Uterus (tissue), 3 donors: ENCODE measurements at regions not wholly inside any gene's neighbourhood (a gene's known extent, or its start where the extent isn't known, plus 50 kb on each side); places are given as distances from the start of the nearest gene placed in this dataset.
"Not testable (repeated sequence)": the region's sequence is repeated elsewhere in the genome, so short reads cannot be mapped to it uniquely, and the experiment has no call there.

Experiments used
- DNase-seq, 2 donors: peaks; one replicate each; pipeline ENCODE4 v3.0.0-alpha.2; 2019 to 2020
- H3K27ac ChIP-seq, 2 donors: fragments of 200-600 bp; sonication (generic); 1 replicate in 1 of 2; 2 replicates in 1 of 2; pipeline ENCODE4 v1.5.1; 2016 to 2018
- H3K27me3 ChIP-seq, 2 donors: fragments of 200-600 bp; sonication (generic); one replicate each; pipeline ENCODE4 v1.5.1; 2018 to 2019; ENCODE audit warnings: control low read depth in 1 of 2
- H3K36me3 ChIP-seq, 2 donors: fragments of 200-600 bp; sonication (generic); one replicate each; pipeline ENCODE4 v1.5.1; 2019; ENCODE audit warnings: control low read depth in 1 of 2
- H3K4me1 ChIP-seq, 2 donors: fragments of 200-600 bp; sonication (generic); one replicate each; pipeline ENCODE4 v1.5.1; 2018 to 2019; ENCODE audit warnings: control low read depth in 1 of 2
- H3K4me3 ChIP-seq, 2 donors: fragments of 200-600 bp; sonication (generic); 1 replicate in 1 of 2; 2 replicates in 1 of 2; pipeline ENCODE4 v1.5.1; 2018 to 2019; ENCODE audit warnings: mild to moderate bottlenecking in 1 of 2
- H3K9me3 ChIP-seq, 2 donors: fragments of 200-600 bp; sonication (generic); one replicate each; pipeline ENCODE4 v1.5.1; 2019; ENCODE audit warnings: control low read depth in 1 of 2
- CTCF ChIP-seq, 4 experiments: fragments of 200-600 bp in 2 of 4; fragments of 450-650 bp in 2 of 4; sonication (generic) in 2 of 4; IDR thresholded peaks; one replicate each; pipeline ENCODE4 v1.5.1; 2016 to 2019; ENCODE audit warnings: antibody characterized with exemption in 4 of 4, mild to moderate bottlenecking in 2 of 4, moderate library complexity in 1 of 4
- POLR2A ChIP-seq, 2 donors: fragments of 450-650 bp; IDR thresholded peaks; one replicate each; pipeline ENCODE4 v1.6.1; 2016; ENCODE audit warnings: antibody characterized with exemption in 2 of 2, mild to moderate bottlenecking in 1 of 2, moderate library complexity in 1 of 2
- intact Hi-C: fragments of 100-400 bp; cut with DNase I; formaldehyde crosslinking; loops from one replicate; pipeline ENCODE4 v1.15.1; 2023; ENCODE audit warnings: low total_unique reads
- donor health status: DM: yes; HTN: yes; CAD: no.

GRCh38 chr9:135408476-135409254 lies 70.9 kb upstream of the PPP1R26 start:
- intact Hi-C loops = no loop called here
- no peaks in the 10 kb centered on the region for H3K4me1 ChIP-seq
- H3K27me3 ChIP-seq = no peaks in the 10 kb centered on the region
- no peak for DNase-seq
- H3K4me3 ChIP-seq = no peak overlapping the region
- no peaks in the 10 kb centered on the region for H3K36me3 ChIP-seq
- H3K27ac ChIP-seq = no peak overlapping the region
- no peak for TF ChIP-seq POLR2A (IDR thresholded peaks at IDR 0.05)
- no peak for TF ChIP-seq CTCF (IDR thresholded peaks at IDR 0.05)
- no peaks in the 10 kb centered on the region for H3K9me3 ChIP-seq

GRCh38 chr9:135409286-135410200 lies 70.0 kb upstream of the PPP1R26 start:
- intact Hi-C loops = no loop called here
- no peaks in the 10 kb centered on the region for H3K27me3 ChIP-seq
- no peak overlapping the region for H3K4me3 ChIP-seq

GRCh38 chr9:135410421-135410820 lies 69.2 kb upstream of the PPP1R26 start:
- Histone ChIP-seq H3K36me3 (no peaks in the 10 kb centered on the region), H3K4me3 (no peak overlapping the region), H3K4me1 (no peaks in the 10 kb centered on the region), H3K27ac (no peak overlapping the region), H3K27me3 (no peaks in the 10 kb centered on the region), H3K9me3 (no peaks in the 10 kb centered on the region)
- intact Hi-C loops = no loop called here
- no peak for DNase-seq
- TF ChIP-seq POLR2A (IDR thresholded peaks at IDR 0.05) (no peak), CTCF (IDR thresholded peaks at IDR 0.05) (no peak)

More at GRCh38 chr9:135409286-135410200, 70.0 kb upstream of the PPP1R26 start:
- TF ChIP-seq CTCF (IDR thresholded peaks at IDR 0.05) (no peak), POLR2A (IDR thresholded peaks at IDR 0.05) (no peak)
- Histone ChIP-seq H3K9me3 (no peaks in the 10 kb centered on the region), H3K4me1 (no peaks in the 10 kb centered on the region), H3K27ac (no peak overlapping the region), H3K36me3 (no peaks in the 10 kb centered on the region)
- DNase-seq = no peak

GRCh38 chr9:135410831-135411473 lies 68.6 kb upstream of the PPP1R26 start:
- intact Hi-C loops = no loop called here
- Histone ChIP-seq H3K4me3 (no peak overlapping the region), H3K27ac (no peak overlapping the region), H3K27me3 (no peaks in the 10 kb centered on the region), H3K4me1 (no peaks in the 10 kb centered on the region), H3K9me3 (no peaks in the 10 kb centered on the region), H3K36me3 (no peaks in the 10 kb centered on the region)
- no peak for DNase-seq
- TF ChIP-seq CTCF (IDR thresholded peaks at IDR 0.05) (no peak), POLR2A (IDR thresholded peaks at IDR 0.05) (no peak)

DNA sequence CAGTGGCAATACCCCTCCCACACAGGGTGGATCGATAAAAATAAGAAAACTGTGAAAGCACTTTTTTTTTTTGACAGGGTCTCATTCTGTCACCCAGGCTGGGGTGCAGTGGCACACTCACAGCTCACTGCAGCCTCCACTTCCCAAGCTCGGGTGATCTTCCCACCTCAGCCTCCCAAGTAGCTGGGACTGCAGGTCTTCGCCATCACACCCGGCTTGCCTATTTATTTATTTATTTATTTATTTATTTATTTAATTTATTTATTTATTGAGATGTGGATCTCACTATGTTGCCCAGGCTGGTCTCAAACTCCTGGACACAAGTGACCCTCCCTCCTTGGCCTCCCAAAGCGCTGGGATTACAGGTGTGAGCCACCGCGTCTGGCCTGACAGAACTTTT lies 68.0 kb upstream of the PPP1R26 start:
- H3K9me3 ChIP-seq, H3K36me3 ChIP-seq, H3K4me1 ChIP-seq, DNase-seq, H3K27me3 ChIP-seq, H3K27ac ChIP-seq, H3K4me3 ChIP-seq: not testable (repeated sequence)
- intact Hi-C loops = loop anchor here (2.0 kb wide), 1 partner anchor 325 kb away; the partner anchor contains the start of gene OLFM1
